ENCODE measurements at regions not wholly inside any gene's neighbourhood (a gene's known extent, or its start where the extent isn't known, plus 50 kb on each side); places are given as distances from the start of the nearest gene placed in this dataset.

DNA sequence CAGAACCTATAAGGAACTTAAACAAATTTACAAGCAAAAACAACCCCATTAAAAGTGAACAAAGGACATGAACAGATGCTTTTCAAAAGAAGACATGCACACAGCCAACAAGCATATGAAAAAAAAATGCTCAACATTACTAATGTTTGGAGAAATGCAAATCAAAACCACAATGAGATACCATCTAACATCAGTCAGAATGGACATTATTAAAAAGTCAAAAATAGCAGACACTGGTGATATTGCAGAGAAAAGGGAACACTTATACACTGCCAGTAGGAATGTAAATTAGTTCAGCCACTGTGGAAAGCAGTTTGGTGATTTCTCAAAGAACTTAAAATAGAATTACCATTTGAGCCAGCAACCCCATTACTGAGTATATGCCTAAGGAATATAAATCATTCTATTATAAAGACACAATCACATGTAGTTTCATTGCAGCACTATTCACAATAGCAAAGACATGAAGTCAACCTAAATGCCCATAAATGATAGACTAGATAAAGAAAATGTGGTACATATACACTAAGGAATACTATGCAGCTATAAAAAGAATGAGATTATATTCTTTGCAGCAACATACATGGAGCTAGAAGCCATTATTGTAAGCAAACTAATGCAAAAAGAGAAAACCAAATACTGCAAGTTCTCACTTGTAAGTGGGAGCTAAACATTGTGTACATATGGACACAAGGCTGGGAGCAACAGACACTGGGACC is 1509.4 kb downstream of the TECRL start:
- TF ChIP-seq, protein P1, sequence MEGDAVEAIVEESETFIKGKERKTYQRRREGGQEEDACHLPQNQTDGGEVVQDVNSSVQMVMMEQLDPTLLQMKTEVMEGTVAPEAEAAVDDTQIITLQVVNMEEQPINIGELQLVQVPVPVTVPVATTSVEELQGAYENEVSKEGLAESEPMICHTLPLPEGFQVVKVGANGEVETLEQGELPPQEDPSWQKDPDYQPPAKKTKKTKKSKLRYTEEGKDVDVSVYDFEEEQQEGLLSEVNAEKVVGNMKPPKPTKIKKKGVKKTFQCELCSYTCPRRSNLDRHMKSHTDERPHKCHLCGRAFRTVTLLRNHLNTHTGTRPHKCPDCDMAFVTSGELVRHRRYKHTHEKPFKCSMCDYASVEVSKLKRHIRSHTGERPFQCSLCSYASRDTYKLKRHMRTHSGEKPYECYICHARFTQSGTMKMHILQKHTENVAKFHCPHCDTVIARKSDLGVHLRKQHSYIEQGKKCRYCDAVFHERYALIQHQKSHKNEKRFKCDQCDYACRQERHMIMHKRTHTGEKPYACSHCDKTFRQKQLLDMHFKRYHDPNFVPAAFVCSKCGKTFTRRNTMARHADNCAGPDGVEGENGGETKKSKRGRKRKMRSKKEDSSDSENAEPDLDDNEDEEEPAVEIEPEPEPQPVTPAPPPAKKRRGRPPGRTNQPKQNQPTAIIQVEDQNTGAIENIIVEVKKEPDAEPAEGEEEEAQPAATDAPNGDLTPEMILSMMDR (conservative IDR thresholded peaks at IDR 0.05; ENCODE audit: low read depth, low read length): no peak
- no peak for TF ChIP-seq POLR2A (IDR thresholded peaks at IDR 0.05; ENCODE audit: low read depth, low read length)

All from IMR-90 (cell line).